Panc1 (cell line): ENCODE measurements at regions not wholly inside any gene's neighbourhood (a gene's known extent, or its start where the extent isn't known, plus 50 kb on each side); places are given as distances from the start of the nearest gene placed in this dataset.

Experiments
- ATAC-seq: fragments of 200-7000 bp; cut with Tn5 transposase; 2 replicates; pipeline ENCODE4 v1.9.1; 2020; ENCODE audit warnings: mild to moderate bottlenecking, moderate library complexity
- BruUV-seq: library from RNA; stranded (reverse); fragments of 400-500 nt; replicated peaks from 2 replicates; lab custom pipeline; 2021; lab: Mats Ljungman, UMichigan
- CTCF ChIA-PET: fragments of 300-600 bp; sonication (Branson Sonifier 250); formaldehyde crosslinking; loops from one replicate; lab custom pipeline; 2022; ENCODE audit warnings: antibody characterized with exemption; lab: Charles Lee
- POLR2A ChIA-PET: fragments of 300-600 bp; sonication (Branson Sonifier 250); formaldehyde crosslinking; loops from one replicate; lab custom pipeline; 2022; ENCODE audit warnings: antibody characterized with exemption; lab: Charles Lee
- DNase-seq: peaks from one replicate; pipeline ENCODE4 v3.0.0-alpha.2; 2010; ENCODE audit warnings: low read depth, low spot score
- H3K27ac ChIP-seq: 2 replicates; pipeline ENCODE4 v1.5.1; 2011; ENCODE audit warnings: mild to moderate bottlenecking, low read length, inconsistent platforms
- H3K27me3 ChIP-seq: fragments of 200-500 bp; sonication (Bioruptor generic); 2 replicates; pipeline ENCODE4 v1.6.0; 2014; ENCODE audit warnings: low read length, inconsistent platforms; ENCODE audit not compliant: control insufficient read depth, insufficient read depth
- H3K36me3 ChIP-seq: fragments of 200-500 bp; sonication (Bioruptor generic); 2 replicates; pipeline ENCODE4 v1.5.1; 2014; ENCODE audit warnings: inconsistent platforms, mild to moderate bottlenecking, low read length, moderate library complexity; ENCODE audit not compliant: control insufficient read depth, insufficient read depth
- H3K4me1 ChIP-seq: 2 replicates; pipeline ENCODE4 v1.5.1; 2011; ENCODE audit warnings: inconsistent platforms, mild to moderate bottlenecking, low read length, moderate library complexity; ENCODE audit not compliant: control insufficient read depth, insufficient read depth
- H3K4me3 ChIP-seq, 2 experiments: 2 replicates each; pipeline ENCODE4 v1.5.1; 2011 to 2012; ENCODE audit warnings: low read depth in 2 of 2, low read length in 2 of 2, mild to moderate bottlenecking in 2 of 2, inconsistent platforms in 1 of 2, moderate library complexity in 1 of 2
- H3K9me3 ChIP-seq: fragments of 200-500 bp; sonication (Bioruptor generic); 2 replicates; pipeline ENCODE4 v1.5.1; 2014; ENCODE audit warnings: low read depth, mild to moderate bottlenecking, inconsistent platforms, low read length, moderate library complexity; ENCODE audit not compliant: control insufficient read depth, insufficient read depth
- POLR2AphosphoS5 ChIP-seq: IDR thresholded peaks from 2 replicates; pipeline ENCODE4 v1.6.1; 2012; ENCODE audit warnings: mild to moderate bottlenecking, low read depth, low read length, moderate library complexity
- REST ChIP-seq, 2 experiments: IDR thresholded peaks; 2 replicates each; pipeline ENCODE4 v1.6.1; 2011 to 2012; ENCODE audit warnings: low read depth in 2 of 2, control low read depth in 1 of 2, low read length in 1 of 2, mild to moderate bottlenecking in 1 of 2, moderate library complexity in 1 of 2; ENCODE audit not compliant: insufficient read depth in 1 of 2
- SIN3A ChIP-seq: IDR thresholded peaks from 2 replicates; pipeline ENCODE4 v1.6.1; 2012; ENCODE audit warnings: low read depth, mild to moderate bottlenecking, low read length, moderate library complexity, borderline replicate concordance; ENCODE audit not compliant: insufficient read depth
- TCF7L2 ChIP-seq: IDR thresholded peaks from 2 replicates; pipeline ENCODE4 v1.6.1; 2011; ENCODE audit warnings: mild to moderate bottlenecking, low read depth, low read length, inconsistent platforms
- in situ Hi-C: cut with HindIII; loops from 2 replicates; pipeline ENCODE4 v1.10.0; 2016; ENCODE audit warnings: low sequenced_read_pairs, low pct_unique_long_range_greater_than_20kb
- intact Hi-C: fragments of 100-400 bp; cut with micrococcal nuclease; formaldehyde crosslinking; loops from one replicate; pipeline ENCODE4 v1.10.0; 2022; ENCODE audit not compliant: unreplicated experiment
- TF ChIP-seq, protein P1 (sequence below): fragments of 450-650 bp; IDR thresholded peaks from 2 replicates; pipeline ENCODE4 v1.5.1; 2017; ENCODE audit warnings: mild to moderate bottlenecking

GRCh38 chr4:123783921-123784320, 387.3 kb downstream of the SPRY1 start:
- no TSS peak for BruUV-seq
- TF ChIP-seq REST (IDR thresholded peaks at IDR 0.05; ENCODE audit: insufficient read depth in 1 of 2, low read depth in 2 of 2, low read length in 1 of 2) (no peak), SIN3A (no peak), TCF7L2 (no peak), POLR2AphosphoS5 (no peak)
- TF ChIP-seq, protein P1, sequence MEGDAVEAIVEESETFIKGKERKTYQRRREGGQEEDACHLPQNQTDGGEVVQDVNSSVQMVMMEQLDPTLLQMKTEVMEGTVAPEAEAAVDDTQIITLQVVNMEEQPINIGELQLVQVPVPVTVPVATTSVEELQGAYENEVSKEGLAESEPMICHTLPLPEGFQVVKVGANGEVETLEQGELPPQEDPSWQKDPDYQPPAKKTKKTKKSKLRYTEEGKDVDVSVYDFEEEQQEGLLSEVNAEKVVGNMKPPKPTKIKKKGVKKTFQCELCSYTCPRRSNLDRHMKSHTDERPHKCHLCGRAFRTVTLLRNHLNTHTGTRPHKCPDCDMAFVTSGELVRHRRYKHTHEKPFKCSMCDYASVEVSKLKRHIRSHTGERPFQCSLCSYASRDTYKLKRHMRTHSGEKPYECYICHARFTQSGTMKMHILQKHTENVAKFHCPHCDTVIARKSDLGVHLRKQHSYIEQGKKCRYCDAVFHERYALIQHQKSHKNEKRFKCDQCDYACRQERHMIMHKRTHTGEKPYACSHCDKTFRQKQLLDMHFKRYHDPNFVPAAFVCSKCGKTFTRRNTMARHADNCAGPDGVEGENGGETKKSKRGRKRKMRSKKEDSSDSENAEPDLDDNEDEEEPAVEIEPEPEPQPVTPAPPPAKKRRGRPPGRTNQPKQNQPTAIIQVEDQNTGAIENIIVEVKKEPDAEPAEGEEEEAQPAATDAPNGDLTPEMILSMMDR = no peak
- ATAC-seq (no peak), DNase-seq (no peak)
- Histone ChIP-seq H3K27ac (no peak overlapping the region), H3K4me1 (no peaks in the 10 kb centered on the region), H3K4me3 (no peak overlapping the region), H3K27me3 (no peaks in the 10 kb centered on the region), H3K9me3 (no peaks in the 10 kb centered on the region), H3K36me3 (no peaks in the 10 kb centered on the region)
- in situ Hi-C loops (no loop called here), intact Hi-C loops (no loop called here)
- ChIA-PET CTCF (no interaction called here), POLR2A (no interaction called here)

- BruUV-seq = no TSS peak
Measured at GRCh38 chr4:123784626-123785025, 388.0 kb downstream of the SPRY1 start.

More at GRCh38 chr4:123784626-123785025, 388.0 kb downstream of the SPRY1 start:
- TF ChIP-seq, protein P1 = no peak
- TF ChIP-seq SIN3A (no peak), TCF7L2 (no peak), REST (IDR thresholded peaks at IDR 0.05; ENCODE audit: insufficient read depth in 1 of 2, low read depth in 2 of 2, low read length in 1 of 2) (no peak), POLR2AphosphoS5 (no peak)
- Histone ChIP-seq H3K4me3 (no peak overlapping the region), H3K36me3 (no peaks in the 10 kb centered on the region), H3K27me3 (no peaks in the 10 kb centered on the region), H3K4me1 (no peaks in the 10 kb centered on the region), H3K27ac (no peak overlapping the region), H3K9me3 (no peaks in the 10 kb centered on the region)
- DNase-seq (no peak), ATAC-seq (no peak)
- ChIA-PET CTCF (no interaction called here), POLR2A (no interaction called here)
- in situ Hi-C loops = no loop called here
- intact Hi-C loops = no loop called here
